OCI-M1 (cell line): ENCODE measurements at regions not wholly inside any gene's neighbourhood (a gene's known extent, or its start where the extent isn't known, plus 50 kb on each side); places are given as distances from the start of the nearest gene placed in this dataset.

Experiments used
- DNase-seq: peaks from one replicate; lab custom pipeline; 2025; lab: John Stamatoyannopoulos, UW

DNA sequence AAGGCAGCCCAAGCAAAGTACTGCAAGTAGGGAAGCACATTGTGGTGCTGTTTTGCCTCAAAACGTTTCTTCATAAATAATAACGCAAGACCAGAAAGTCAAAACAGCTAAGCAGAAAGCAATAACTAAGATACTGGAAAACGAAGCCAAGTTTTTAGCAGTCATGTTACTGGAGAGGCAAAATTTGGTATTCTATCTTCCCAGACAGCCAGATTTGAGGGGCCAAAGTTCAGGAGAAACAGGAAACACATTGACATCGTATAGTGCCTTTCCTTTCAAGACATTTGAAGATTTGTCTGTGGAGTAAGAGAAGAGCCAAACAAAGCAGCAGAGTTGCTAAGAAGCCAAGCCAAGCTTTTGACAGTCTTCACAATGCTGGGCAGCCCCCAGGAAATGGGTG is 843.6 kb upstream of the NECTIN3 start:
- no peak for DNase-seq

DNA sequence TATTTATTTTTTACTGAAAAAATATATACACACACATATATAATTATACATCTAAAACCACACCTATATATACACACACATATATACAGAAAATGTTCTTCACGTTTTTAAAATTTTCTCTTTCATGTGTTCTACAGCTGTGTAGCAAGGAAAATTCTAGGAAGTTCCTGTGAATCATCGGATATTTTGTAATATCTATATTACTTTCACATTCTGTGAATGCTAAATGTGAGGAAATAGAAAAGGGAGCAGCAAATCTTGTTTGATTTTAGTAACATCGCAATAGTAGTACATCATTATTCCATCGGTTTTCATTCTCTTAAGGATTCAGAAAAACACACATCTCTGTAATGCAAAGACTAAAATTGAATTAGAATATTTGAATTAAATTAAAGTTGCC is 836.8 kb upstream of the NECTIN3 start:
- DNase-seq: no peak

DNA sequence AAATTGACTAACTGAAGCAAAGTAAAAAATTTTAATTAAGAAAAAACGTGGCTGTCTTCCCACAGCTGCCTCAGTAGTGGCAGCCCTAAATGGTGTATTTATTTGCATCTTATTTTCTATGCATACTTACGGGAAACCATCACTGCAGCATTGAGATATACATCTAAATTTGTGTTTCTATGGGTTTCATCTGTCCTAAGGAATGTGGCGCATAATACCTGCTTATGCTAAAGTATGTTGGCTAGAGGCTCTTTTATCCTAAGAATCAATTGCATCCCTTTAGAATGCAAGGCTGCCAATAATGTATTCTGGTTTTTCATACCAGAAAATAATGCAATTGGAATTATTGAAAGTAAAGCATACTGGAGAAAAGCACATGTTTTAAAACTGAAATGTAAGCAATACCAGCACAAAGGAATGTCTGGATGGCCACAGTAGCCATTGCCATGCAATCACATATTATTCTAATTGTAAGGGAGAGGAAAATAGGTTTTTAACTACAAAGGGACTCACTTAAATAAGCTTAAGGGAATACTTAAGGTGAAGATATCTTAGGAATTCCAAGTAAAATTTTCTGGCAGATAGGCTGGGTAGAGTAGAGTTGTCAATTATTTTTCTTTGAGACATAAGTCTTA is 834.5 kb upstream of the NECTIN3 start:
- DNase-seq: no peak

DNA sequence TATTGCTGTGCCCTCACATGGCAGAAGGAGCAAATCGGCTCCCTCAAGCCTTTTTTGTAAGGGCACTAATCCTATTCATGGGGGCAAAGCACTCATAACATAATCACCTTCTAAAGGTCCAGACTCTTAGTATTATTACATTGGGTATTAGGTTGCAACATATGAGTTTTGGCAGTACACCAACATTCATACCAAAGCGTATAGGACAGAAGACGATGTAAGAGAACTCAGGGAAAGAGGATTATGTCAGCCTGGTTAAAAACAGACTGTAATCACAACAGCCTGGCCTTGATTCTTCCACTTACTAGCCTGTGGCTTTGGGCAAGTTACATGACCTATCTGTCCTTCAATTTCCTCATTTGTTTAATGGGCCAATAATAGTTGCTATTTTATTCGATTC is 828.5 kb upstream of the NECTIN3 start:
- no peak for DNase-seq

DNA sequence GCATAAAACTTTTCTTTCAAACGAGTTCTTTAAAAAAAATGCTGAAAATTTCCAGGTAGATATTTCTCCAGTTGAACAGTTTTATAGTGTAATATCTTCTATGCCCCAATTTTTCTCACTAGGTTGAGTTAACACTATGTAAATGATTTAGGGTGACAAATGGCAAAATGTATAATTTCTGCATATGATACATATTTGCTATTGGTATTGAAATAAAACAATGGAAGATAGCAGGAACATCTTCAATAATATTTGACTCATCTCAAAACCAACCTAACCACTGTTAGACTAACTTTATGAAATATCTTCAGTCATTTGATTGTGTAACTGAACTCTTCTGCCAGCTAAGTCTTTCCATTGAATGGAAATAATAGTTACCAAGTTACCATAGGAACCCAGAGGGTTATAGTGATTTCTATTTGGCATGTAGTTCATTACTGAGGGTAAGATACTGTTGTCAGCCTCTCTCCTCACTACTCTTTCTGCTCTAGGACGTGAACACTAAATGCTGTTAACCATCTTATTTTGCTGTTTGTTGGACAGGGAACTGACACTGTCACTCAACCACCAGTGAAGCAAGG is 824.7 kb upstream of the NECTIN3 start:
- DNase-seq: peak; percentile 8

DNA sequence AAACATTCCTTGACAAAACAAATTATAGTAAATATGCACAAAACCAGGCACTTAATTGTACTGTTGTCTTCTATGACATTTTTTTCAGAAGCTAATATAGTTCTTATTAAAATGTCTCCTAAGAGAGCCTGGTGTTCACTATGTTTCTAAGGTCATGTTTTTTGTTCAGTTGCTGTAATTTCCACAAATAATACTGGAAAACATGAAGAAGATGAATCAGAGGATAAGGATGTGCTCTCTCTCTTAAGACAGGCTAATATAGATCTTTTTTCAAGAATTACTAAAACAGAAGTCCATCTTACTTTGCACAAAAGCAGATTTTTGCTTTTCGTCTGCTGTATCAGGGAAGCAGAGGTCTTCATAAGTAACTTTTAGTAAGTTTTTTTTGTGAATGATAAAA is 823.0 kb upstream of the NECTIN3 start:
- DNase-seq: no peak

DNA sequence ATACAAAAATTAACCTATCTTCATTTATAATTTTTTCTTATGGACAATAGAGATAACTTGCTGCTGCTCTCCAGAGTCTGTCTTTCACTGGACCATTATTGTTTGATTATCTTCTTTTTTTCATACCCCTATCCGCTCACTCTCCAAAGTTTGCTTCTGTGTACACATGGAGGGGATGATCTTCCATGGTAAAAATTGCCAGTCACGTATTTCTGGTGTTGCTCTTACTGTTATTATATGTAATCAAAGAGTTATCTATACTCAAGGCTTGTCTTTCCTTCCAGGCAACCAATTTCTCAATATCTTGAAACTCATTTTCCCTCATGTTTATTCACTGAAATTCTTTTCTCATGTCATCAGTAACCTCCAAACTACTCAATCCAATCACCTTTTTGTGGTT is 817.8 kb upstream of the NECTIN3 start:
- DNase-seq: no peak

DNA sequence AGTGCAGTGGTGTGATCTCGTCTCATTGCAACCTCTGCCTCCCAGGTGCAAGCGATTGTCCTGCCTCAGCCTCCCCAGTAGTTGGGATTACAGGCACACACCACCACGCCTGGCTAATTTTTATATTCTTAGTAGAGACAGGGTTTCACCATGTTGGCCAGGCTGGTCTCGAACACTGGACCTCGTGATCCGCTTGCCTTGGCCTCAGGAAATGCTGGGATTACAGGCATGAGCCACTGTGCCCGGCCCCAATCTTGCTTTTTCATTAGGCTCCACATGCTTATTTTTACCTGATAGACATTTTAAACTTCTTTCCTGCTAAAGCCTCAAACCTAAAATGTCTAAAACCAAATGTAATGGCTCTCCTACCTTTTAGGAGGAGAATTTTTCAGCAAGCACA is 817.0 kb upstream of the NECTIN3 start:
- no peak for DNase-seq

DNA sequence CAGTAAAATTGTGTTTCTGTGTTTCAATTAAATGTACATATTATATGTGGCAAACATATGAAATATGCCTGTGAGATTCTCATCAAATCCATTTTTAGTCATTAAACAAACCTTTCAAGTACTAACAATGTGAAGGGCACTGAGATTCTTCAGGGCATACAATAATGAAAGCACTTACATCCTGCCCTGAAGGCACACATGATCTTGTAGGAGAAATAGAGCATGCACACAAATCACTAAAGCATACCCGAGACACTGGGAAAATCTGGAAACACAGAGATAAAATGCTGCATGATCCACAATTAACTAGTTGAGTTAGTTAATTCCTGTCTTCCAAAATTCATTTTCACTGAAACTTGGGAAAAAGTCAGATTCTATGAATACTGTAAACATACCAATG is 810.5 kb upstream of the NECTIN3 start:
- DNase-seq: no peak

DNA sequence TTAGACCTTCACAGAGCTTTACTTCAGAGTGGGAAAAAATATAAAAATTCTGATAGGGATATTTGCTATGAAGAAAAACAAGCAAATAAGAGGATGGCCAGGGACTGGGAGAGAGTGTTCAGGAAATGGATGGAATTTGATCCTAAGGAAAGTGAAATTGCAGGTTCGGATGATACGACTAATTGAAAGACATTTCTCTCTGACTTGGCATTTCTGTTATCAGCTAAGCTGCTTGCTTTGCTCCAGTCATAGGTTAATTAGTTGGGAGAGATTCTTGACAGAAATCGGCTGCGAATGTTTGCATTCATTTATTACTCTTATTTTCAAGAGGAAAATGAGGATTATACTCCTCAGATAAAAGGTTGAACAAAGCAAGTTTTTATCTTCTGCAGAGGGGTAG is 808.7 kb upstream of the NECTIN3 start:
- no peak for DNase-seq

DNA sequence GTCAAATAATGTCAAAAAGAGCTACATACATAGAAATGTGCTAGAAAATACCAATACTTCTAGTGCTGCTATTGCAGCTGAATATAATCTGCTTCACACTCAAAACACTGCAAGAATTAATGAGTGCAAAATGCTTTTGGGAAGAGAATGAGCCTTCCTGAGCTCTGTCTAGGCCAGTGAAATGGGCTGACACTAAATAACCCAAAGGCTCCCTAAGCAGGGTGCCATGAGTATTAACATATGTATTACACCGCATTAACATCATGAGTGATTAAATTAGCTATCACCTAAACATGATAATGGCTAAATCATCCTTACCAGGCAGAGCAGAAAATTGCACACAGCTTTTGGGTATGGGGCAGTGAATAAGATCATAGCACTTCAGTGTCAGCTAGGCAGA is 806.3 kb upstream of the NECTIN3 start:
- DNase-seq: no peak

DNA sequence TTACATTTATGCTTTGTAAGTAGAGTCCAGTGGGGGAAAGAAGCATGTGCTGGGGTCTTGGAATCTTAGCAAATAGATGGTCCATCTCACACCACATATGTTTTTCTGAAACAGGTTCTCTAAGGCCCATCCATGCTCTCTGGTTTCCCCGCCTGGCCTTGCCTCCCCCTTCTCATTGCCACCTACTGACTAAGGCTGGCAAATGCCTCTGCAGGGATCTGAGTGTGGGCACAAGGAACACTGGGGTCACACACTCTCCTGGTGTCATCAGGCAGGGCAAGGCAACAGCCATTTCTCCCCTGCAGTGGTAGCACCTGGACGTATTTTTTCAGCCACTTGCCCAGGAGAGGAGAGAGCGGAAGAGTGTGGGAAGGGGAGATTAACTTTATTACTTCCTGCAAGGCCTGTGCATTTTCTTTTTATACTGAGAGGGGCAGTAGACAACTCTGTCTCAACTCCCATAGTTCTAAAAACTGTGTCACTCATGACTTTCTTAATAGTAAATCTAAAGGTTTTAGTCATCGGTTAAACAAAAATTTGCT is 804.2 kb upstream of the NECTIN3 start:
- no peak for DNase-seq

DNA sequence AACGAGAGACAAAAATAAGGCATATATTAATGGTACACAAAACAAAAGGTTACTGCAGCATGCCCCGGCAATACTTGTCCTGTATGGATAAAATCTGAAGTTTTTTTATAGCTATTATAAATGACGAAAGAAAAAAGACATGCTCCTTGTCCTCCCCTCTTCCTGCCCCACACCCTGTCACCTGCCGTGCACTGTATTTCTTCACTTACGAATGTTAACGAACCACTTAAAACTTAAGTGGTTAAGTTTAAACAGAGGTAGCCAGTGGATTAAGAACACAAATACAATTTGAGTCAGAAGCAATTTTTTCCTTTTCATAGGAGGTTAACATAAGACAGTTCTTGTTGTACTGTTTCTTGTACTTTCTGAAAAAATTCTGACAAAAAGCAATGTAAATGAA is 799.1 kb upstream of the NECTIN3 start:
- DNase-seq: no peak

DNA sequence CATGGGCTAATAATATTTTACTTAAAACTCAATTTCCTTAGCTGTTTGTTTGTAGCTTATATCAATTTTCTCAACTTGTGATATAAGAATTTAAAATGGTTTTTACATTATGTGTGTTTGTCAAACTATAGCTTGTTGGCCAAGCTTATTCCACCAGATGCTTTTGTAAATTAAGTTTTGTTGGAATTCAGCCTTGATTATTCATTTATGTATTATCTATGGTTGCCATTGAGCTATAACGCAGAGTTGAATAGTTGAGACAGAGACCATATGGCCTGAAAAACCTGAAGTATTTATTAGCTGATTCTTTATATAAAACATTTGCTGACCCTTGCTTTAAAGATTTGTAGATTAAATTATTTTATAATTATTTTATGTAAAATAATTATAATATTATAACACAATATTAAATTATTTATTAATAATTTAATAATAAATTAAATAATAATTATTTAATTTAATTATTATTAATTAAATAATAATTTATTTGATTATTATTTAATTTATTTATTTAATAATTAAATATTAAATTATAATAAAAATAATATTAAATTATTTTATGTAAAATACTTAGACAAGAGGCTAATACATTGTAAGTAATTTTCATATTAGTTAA is 779.6 kb upstream of the NECTIN3 start:
- DNase-seq: no peak

DNA sequence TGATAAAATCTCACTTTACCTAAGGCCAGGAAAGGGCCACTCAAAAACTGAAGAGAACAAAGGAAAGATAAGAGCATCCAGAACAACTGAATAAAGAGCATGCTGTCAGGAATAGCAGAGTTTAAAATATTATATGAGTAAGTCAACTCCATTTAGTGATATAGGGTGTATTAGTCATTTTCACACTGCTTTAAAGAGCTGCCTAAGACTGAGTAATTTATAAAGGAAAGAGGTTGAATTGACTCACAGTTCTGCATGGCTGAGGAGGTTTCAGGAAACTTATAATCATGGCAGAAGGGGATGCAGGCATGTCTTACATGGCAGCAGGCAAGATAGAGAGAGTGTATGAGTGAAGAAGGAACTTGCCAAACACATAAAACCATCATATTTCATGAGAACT is 778.0 kb upstream of the NECTIN3 start:
- no peak for DNase-seq

DNA sequence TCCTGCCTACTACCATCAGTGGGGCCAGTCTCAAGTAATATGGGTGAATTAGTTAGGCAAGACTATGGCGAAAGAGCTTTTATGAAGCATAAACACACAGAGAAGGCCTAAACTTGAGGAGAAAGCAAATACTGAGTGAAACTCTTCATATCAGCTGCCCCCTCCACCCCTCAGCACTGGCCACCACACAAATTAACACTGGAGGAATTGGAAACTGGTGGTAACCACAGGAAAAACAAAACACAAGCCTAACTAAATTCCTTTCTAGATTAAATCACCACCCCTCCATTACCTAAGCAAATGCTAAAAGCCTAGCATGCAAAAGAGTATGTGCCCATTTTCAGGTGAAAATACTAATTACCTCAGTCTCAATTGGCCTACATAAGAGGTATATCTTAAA is 774.7 kb upstream of the NECTIN3 start:
- no peak for DNase-seq

DNA sequence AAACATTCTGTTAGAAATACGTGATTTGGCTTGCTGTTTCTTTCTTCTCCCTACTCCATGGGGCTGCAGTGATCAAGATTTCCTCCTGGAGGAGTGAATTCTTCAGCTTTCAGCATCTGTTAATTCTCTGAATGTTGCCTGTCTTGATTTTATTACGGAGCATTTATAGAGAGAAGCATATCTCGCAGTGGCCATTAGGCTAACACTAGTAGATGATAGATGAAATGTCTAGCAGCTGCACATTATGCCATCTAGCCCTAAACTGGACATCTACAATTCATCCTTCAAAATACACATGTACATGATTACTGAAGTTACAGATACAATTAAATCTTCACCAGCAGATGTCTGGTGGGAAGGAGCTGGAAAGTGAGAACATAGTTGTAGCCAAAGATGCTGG is 769.8 kb upstream of the NECTIN3 start:
- no peak for DNase-seq

DNA sequence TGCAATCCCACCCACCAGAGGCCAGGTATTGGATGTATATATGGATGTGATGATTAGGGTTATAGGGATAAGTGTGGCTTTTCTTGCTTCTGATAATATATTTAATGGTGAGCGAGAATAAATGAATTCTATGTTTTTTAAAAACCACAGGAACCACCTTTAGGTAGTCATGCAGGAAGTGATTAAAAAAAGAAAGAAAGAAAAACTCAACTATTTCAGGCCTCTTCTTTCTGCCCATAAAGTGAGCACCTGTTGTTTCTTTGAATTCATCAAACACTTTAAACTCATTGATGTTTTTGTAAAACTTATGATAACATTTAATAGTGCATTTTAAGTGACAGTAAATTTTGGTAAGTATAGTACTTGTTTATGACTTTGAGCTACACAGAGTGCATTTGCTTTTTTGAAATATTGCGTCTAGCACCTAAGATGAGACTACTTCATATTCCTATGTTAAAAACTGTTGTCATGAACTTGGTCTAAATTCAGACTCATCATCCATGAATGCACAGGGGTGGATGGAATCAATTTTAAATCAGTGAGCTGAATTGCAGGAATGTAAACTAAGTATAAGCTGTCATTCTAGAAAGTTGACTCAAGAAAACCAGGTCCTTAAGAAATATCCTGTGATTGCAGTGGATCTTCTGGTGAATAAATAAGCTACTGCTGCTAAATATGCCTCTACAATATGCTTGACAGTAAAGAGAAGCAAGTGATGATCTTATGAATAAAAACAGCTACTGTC is 764.4 kb upstream of the NECTIN3 start:
- no peak for DNase-seq

DNA sequence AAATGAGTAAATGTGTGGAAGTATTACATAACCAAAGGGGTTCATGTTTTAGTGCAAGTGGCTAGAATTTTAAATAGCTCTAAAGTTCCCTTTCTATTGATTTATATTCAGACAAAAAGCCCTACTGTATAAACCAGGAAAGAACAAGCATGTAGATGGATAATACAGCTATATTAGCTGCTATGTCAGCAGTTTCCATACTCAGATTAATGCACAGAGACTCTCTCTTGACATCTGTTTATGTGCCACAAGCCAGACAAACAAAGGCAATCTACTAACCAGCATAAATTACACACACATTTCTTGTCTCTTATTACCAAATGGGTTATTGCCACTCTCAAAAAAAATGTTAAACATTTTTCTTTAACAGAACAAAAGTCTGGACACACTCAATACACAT is 760.1 kb upstream of the NECTIN3 start:
- DNase-seq: no peak

DNA sequence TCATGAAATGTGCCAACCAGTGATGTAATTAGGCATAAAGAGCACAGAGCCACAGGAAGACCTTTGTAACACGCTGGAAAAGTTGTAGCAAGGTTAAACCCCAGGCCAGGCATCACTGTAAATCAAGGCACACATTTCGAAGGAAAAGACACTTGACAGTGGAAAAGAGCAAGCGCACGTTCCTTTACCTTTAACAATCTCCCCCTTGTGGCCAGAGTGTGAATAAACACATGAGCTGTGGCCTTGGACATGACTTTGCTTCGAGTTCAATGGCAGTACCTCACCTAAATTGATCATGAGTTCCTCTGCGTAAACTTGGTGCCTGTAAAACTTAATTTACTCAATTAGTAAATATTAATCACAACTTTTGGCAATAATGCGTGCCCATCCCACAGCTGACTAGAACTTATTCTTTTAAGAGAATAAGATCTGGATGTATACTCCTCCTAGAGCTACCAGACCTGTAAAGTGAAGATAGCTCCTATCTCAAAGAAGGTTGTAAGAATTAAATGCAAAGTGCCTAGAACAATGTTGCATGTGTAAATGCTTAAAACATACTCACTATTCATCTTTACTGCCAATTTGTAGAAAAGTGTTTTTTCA is 757.0 kb upstream of the NECTIN3 start:
- DNase-seq: peak; percentile 77

DNA sequence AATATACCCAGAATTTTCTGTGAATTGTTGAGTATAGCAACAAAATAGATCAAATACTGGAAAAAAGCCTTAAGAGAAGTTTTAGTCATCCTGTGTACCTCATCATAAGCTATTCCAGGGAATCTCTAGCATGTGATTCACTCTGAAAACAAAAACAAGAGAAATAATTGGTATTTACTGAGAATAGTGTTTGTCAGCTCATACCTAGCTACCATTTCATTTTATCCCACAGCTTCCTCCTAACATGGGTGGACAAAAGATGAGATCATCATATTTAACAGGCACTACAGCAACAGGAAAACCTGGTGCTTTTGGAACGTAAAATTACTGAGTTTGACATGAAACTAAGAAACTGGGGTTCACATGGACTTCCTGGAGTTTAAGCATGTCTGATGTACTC is 753.5 kb upstream of the NECTIN3 start:
- no peak for DNase-seq

DNA sequence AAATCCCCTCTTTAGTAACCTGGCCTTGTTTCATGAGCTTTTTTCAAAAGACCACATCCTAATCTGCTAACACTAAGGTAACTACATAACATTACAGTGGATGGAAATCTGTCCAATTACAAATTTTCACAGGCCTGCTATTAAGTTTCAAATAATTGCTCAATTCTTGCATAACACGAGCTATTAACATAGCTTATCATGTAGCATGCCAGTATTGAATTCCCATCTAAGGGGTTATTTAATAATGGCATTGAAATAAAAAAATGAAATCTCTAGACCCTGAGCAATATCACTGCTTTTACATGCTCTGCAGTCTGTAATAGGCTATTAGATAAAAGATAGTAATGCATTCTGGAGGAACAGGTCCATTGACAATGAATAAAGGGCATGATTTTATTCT is 748.3 kb upstream of the NECTIN3 start:
- DNase-seq: no peak
